Panc1 (cell line): ENCODE measurements at regions not wholly inside any gene's neighbourhood (a gene's known extent, or its start where the extent isn't known, plus 50 kb on each side); places are given as distances from the start of the nearest gene placed in this dataset.
"Not testable (repeated sequence)": the region's sequence is repeated elsewhere in the genome, so short reads cannot be mapped to it uniquely, and the experiment has no call there.

Source experiments
- ATAC-seq: fragments of 200-7000 bp; cut with Tn5 transposase; 2 replicates; pipeline ENCODE4 v1.9.1; 2020; ENCODE audit warnings: mild to moderate bottlenecking, moderate library complexity
- BruUV-seq: library from RNA; stranded (reverse); fragments of 400-500 nt; replicated peaks from 2 replicates; lab custom pipeline; 2021; lab: Mats Ljungman, UMichigan
- CTCF ChIA-PET: fragments of 300-600 bp; sonication (Branson Sonifier 250); formaldehyde crosslinking; loops from one replicate; lab custom pipeline; 2022; ENCODE audit warnings: antibody characterized with exemption; lab: Charles Lee
- POLR2A ChIA-PET: fragments of 300-600 bp; sonication (Branson Sonifier 250); formaldehyde crosslinking; loops from one replicate; lab custom pipeline; 2022; ENCODE audit warnings: antibody characterized with exemption; lab: Charles Lee
- DNase-seq: peaks from one replicate; pipeline ENCODE4 v3.0.0-alpha.2; 2010; ENCODE audit warnings: low read depth, low spot score
- H3K27ac ChIP-seq: 2 replicates; pipeline ENCODE4 v1.5.1; 2011; ENCODE audit warnings: mild to moderate bottlenecking, low read length, inconsistent platforms
- H3K27me3 ChIP-seq: fragments of 200-500 bp; sonication (Bioruptor generic); 2 replicates; pipeline ENCODE4 v1.6.0; 2014; ENCODE audit warnings: low read length, inconsistent platforms; ENCODE audit not compliant: control insufficient read depth, insufficient read depth
- H3K36me3 ChIP-seq: fragments of 200-500 bp; sonication (Bioruptor generic); 2 replicates; pipeline ENCODE4 v1.5.1; 2014; ENCODE audit warnings: inconsistent platforms, mild to moderate bottlenecking, low read length, moderate library complexity; ENCODE audit not compliant: control insufficient read depth, insufficient read depth
- H3K4me1 ChIP-seq: 2 replicates; pipeline ENCODE4 v1.5.1; 2011; ENCODE audit warnings: inconsistent platforms, mild to moderate bottlenecking, low read length, moderate library complexity; ENCODE audit not compliant: control insufficient read depth, insufficient read depth
- H3K4me3 ChIP-seq, 2 experiments: 2 replicates each; pipeline ENCODE4 v1.5.1; 2011 to 2012; ENCODE audit warnings: low read depth in 2 of 2, low read length in 2 of 2, mild to moderate bottlenecking in 2 of 2, inconsistent platforms in 1 of 2, moderate library complexity in 1 of 2
- H3K9me3 ChIP-seq: fragments of 200-500 bp; sonication (Bioruptor generic); 2 replicates; pipeline ENCODE4 v1.5.1; 2014; ENCODE audit warnings: low read depth, mild to moderate bottlenecking, inconsistent platforms, low read length, moderate library complexity; ENCODE audit not compliant: control insufficient read depth, insufficient read depth
- POLR2AphosphoS5 ChIP-seq: IDR thresholded peaks from 2 replicates; pipeline ENCODE4 v1.6.1; 2012; ENCODE audit warnings: mild to moderate bottlenecking, low read depth, low read length, moderate library complexity
- SIN3A ChIP-seq: IDR thresholded peaks from 2 replicates; pipeline ENCODE4 v1.6.1; 2012; ENCODE audit warnings: low read depth, mild to moderate bottlenecking, low read length, moderate library complexity, borderline replicate concordance; ENCODE audit not compliant: insufficient read depth
- TCF7L2 ChIP-seq: IDR thresholded peaks from 2 replicates; pipeline ENCODE4 v1.6.1; 2011; ENCODE audit warnings: mild to moderate bottlenecking, low read depth, low read length, inconsistent platforms
- in situ Hi-C: cut with HindIII; loops from 2 replicates; pipeline ENCODE4 v1.10.0; 2016; ENCODE audit warnings: low sequenced_read_pairs, low pct_unique_long_range_greater_than_20kb
- intact Hi-C: fragments of 100-400 bp; cut with micrococcal nuclease; formaldehyde crosslinking; loops from one replicate; pipeline ENCODE4 v1.10.0; 2022; ENCODE audit not compliant: unreplicated experiment
- TF ChIP-seq, protein P1 (sequence below), 2 experiments: IDR thresholded peaks; 2 replicates each; pipeline ENCODE4 v1.6.1; 2011 to 2012; ENCODE audit warnings: low read depth in 2 of 2, control low read depth in 1 of 2, low read length in 1 of 2, mild to moderate bottlenecking in 1 of 2, moderate library complexity in 1 of 2; ENCODE audit not compliant: insufficient read depth in 1 of 2
- TF ChIP-seq, protein P2 (sequence below): fragments of 450-650 bp; IDR thresholded peaks from 2 replicates; pipeline ENCODE4 v1.5.1; 2017; ENCODE audit warnings: mild to moderate bottlenecking

DNA sequence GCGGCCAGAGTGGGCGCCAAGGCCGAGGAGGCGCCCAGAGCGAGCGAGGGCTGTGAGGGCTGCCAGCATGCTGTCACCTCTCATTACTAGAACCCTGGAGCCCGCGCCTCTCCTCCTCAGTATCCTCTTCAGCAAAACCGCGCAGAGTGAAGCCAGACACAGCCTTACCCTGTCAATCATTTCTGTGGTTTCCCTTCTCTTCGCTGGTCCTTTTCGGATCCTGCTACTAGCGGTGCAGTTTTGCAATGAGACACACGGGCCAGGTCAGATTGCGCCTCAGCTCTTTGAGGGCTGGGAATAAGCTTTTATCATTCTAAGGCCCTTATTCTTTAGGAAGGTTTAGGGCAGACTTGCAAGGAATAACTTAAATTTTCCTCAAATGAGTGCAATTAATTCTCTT lies 55.5 kb upstream of the FAM171A1 start:
- no TSS peak for BruUV-seq

DNA sequence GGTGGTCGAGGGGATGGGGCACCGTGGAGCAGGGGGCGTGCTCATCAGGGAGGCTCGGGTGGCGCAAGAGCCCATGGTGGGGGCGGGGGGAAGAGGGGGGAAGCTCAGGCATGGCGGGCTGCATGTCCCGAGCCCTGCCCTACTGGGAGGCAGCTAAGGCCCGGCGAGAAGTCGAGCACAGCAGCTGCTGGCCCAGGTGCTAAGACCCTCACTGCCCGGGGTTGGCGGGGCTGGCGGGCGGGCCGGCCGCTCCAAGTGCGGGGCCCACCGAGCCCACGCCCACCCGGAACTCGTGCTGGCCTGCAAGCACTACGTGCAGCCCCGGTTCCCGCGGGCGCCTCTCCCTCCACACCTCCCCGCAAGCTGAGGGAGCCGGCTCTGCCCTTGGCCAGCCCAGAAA lies 55.0 kb upstream of the FAM171A1 start:
- H3K36me3 ChIP-seq = no peaks in the 10 kb centered on the region
- intact Hi-C loops (loop anchor here (5.0 kb wide), 1 partner anchor 316 kb away; no protein-coding TSS in a partner anchor), in situ Hi-C loops (no loop called here)
- BruUV-seq = no TSS peak
- no peak for TF ChIP-seq SIN3A
- TF ChIP-seq, protein P1, sequence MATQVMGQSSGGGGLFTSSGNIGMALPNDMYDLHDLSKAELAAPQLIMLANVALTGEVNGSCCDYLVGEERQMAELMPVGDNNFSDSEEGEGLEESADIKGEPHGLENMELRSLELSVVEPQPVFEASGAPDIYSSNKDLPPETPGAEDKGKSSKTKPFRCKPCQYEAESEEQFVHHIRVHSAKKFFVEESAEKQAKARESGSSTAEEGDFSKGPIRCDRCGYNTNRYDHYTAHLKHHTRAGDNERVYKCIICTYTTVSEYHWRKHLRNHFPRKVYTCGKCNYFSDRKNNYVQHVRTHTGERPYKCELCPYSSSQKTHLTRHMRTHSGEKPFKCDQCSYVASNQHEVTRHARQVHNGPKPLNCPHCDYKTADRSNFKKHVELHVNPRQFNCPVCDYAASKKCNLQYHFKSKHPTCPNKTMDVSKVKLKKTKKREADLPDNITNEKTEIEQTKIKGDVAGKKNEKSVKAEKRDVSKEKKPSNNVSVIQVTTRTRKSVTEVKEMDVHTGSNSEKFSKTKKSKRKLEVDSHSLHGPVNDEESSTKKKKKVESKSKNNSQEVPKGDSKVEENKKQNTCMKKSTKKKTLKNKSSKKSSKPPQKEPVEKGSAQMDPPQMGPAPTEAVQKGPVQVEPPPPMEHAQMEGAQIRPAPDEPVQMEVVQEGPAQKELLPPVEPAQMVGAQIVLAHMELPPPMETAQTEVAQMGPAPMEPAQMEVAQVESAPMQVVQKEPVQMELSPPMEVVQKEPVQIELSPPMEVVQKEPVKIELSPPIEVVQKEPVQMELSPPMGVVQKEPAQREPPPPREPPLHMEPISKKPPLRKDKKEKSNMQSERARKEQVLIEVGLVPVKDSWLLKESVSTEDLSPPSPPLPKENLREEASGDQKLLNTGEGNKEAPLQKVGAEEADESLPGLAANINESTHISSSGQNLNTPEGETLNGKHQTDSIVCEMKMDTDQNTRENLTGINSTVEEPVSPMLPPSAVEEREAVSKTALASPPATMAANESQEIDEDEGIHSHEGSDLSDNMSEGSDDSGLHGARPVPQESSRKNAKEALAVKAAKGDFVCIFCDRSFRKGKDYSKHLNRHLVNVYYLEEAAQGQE (IDR thresholded peaks at IDR 0.05; ENCODE audit: insufficient read depth in 1 of 2, low read depth in 2 of 2, low read length in 1 of 2) = no peak
- no peak for TF ChIP-seq POLR2AphosphoS5
- TF ChIP-seq TCF7L2 = no peak
- TF ChIP-seq, protein P2, sequence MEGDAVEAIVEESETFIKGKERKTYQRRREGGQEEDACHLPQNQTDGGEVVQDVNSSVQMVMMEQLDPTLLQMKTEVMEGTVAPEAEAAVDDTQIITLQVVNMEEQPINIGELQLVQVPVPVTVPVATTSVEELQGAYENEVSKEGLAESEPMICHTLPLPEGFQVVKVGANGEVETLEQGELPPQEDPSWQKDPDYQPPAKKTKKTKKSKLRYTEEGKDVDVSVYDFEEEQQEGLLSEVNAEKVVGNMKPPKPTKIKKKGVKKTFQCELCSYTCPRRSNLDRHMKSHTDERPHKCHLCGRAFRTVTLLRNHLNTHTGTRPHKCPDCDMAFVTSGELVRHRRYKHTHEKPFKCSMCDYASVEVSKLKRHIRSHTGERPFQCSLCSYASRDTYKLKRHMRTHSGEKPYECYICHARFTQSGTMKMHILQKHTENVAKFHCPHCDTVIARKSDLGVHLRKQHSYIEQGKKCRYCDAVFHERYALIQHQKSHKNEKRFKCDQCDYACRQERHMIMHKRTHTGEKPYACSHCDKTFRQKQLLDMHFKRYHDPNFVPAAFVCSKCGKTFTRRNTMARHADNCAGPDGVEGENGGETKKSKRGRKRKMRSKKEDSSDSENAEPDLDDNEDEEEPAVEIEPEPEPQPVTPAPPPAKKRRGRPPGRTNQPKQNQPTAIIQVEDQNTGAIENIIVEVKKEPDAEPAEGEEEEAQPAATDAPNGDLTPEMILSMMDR = no peak
- ATAC-seq (no peak), DNase-seq (no peak)
- H3K4me3 ChIP-seq = no peak overlapping the region
- CTCF ChIA-PET = no interaction called here
- no peaks in the 10 kb centered on the region for H3K4me1 ChIP-seq
- H3K9me3 ChIP-seq = no peaks in the 10 kb centered on the region
- POLR2A ChIA-PET = no interaction called here
- H3K27ac ChIP-seq = no peak overlapping the region
- no peaks in the 10 kb centered on the region for H3K27me3 ChIP-seq

More for the DNA sequence above, 55.5 kb upstream of the FAM171A1 start:
- POLR2A ChIA-PET = no interaction called here
- DNase-seq (no peak), ATAC-seq (no peak)
- intact Hi-C loops = loop anchor here (5.0 kb wide), 1 partner anchor 316 kb away; no protein-coding TSS in a partner anchor
- Histone ChIP-seq H3K27me3 (no peaks in the 10 kb centered on the region), H3K4me3 (no peak overlapping the region), H3K9me3 (no peaks in the 10 kb centered on the region), H3K27ac (no peak overlapping the region), H3K4me1 (no peaks in the 10 kb centered on the region), H3K36me3 (no peaks in the 10 kb centered on the region)
- in situ Hi-C loops = no loop called here
- CTCF ChIA-PET = no interaction called here
- TF ChIP-seq, protein P2 = no peak
- TF ChIP-seq POLR2AphosphoS5 = no peak

DNA sequence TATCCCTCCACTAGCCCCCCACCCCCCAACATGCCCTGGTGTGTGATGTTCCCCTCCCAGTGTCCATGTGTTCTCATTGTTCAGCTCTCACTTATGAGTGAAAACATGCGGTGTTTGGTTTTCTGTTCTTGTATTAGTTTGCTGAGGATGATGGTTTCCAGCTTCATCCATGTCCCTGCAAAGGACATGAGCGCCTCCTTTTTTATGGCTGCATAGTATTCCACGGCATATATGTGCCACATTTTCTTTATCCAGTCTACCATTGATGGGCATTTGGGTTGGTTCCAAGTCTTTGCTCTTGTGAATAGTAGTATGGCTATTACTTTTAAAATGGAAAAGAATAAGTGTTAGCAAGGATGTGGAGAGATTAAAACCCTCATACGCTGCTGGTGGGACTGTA lies 50.8 kb upstream of the FAM171A1 start:
- DNase-seq, H3K4me1 ChIP-seq, H3K36me3 ChIP-seq, intact Hi-C loops, POLR2A ChIA-PET, H3K9me3 ChIP-seq, in situ Hi-C loops, H3K4me3 ChIP-seq, CTCF ChIA-PET, BruUV-seq, H3K27me3 ChIP-seq, ATAC-seq, H3K27ac ChIP-seq: not testable (repeated sequence)
